ENCODE measurements at regions not wholly inside any gene's neighbourhood (a gene's known extent, or its start where the extent isn't known, plus 50 kb on each side); places are given as distances from the start of the nearest gene placed in this dataset.

- no peak for DNase-seq (ENCODE audit: low spot score in 2 of 2, unreplicated experiment in 2 of 2)
- H3K27me3 Mint-ChIP-seq (ENCODE audit: low read depth), result peaks cover 4% of the 10 kb centered on the region
- H3K27ac Mint-ChIP-seq, result no peak overlapping the region
- H3K36me3 Mint-ChIP-seq, result no peaks in the 10 kb centered on the region
- H3K4me3 Mint-ChIP-seq, result no peak overlapping the region
- no peaks in the 10 kb centered on the region for H3K9me3 Mint-ChIP-seq
- peaks cover 4% of the 10 kb centered on the region for H3K4me1 Mint-ChIP-seq
- no peak for TF ChIP-seq CTCF (IDR thresholded peaks at IDR 0.05; ENCODE audit: unreplicated experiment)
Observed at GRCh38 chr1:220331318-220331717, 59.1 kb upstream of the RAB3GAP2 start.

GRCh38 chr1:220330265-220330664 lies 58.0 kb upstream of the RAB3GAP2 start:
- Mint-ChIP-seq H3K4me1 (peaks cover 3% of the 10 kb centered on the region), H3K27me3 (ENCODE audit: low read depth) (peaks cover 4% of the 10 kb centered on the region), H3K36me3 (no peaks in the 10 kb centered on the region), H3K9me3 (no peaks in the 10 kb centered on the region), H3K4me3 (no peak overlapping the region), H3K27ac (no peak overlapping the region)
- DNase-seq (ENCODE audit: low spot score in 2 of 2, unreplicated experiment in 2 of 2), result no peak
- no peak for TF ChIP-seq CTCF (IDR thresholded peaks at IDR 0.05; ENCODE audit: unreplicated experiment)

- no peaks in the 10 kb centered on the region for H3K9me3 Mint-ChIP-seq
- no peaks in the 10 kb centered on the region for H3K36me3 Mint-ChIP-seq
- no peak for DNase-seq (ENCODE audit: low spot score in 2 of 2, unreplicated experiment in 2 of 2)
- peaks cover 4% of the 10 kb centered on the region for H3K27me3 Mint-ChIP-seq (ENCODE audit: low read depth)
- no peak overlapping the region for H3K4me3 Mint-ChIP-seq
- TF ChIP-seq CTCF (IDR thresholded peaks at IDR 0.05; ENCODE audit: unreplicated experiment), result no peak
- H3K27ac Mint-ChIP-seq, result no peak overlapping the region
- no peaks in the 10 kb centered on the region for H3K4me1 Mint-ChIP-seq
Observed at GRCh38 chr1:220327106-220327505, 54.9 kb upstream of the RAB3GAP2 start.

GRCh38 chr1:220326578-220326977 lies 54.3 kb upstream of the RAB3GAP2 start:
- no peaks in the 10 kb centered on the region for H3K36me3 Mint-ChIP-seq

GRCh38 chr1:220325306-220325995 lies 53.2 kb upstream of the RAB3GAP2 start:
- no peak for DNase-seq (ENCODE audit: low spot score in 2 of 2, unreplicated experiment in 2 of 2)
- Mint-ChIP-seq H3K27ac (no peak overlapping the region), H3K9me3 (no peaks in the 10 kb centered on the region), H3K27me3 (ENCODE audit: low read depth) (no peaks in the 10 kb centered on the region), H3K4me3 (no peak overlapping the region), H3K36me3 (no peaks in the 10 kb centered on the region), H3K4me1 (no peaks in the 10 kb centered on the region)
- no peak for TF ChIP-seq CTCF (IDR thresholded peaks at IDR 0.05; ENCODE audit: unreplicated experiment)

More at GRCh38 chr1:220326578-220326977, 54.3 kb upstream of the RAB3GAP2 start:
- Mint-ChIP-seq H3K4me1 (no peaks in the 10 kb centered on the region), H3K4me3 (no peak overlapping the region), H3K9me3 (no peaks in the 10 kb centered on the region), H3K27ac (no peak overlapping the region), H3K27me3 (ENCODE audit: low read depth) (peaks cover 2% of the 10 kb centered on the region)
- no peak for DNase-seq (ENCODE audit: low spot score in 2 of 2, unreplicated experiment in 2 of 2)
- no peak for TF ChIP-seq CTCF (IDR thresholded peaks at IDR 0.05; ENCODE audit: unreplicated experiment)
